ENCODE measurements at regions not wholly inside any gene's neighbourhood (a gene's known extent, or its start where the extent isn't known, plus 50 kb on each side); places are given as distances from the start of the nearest gene placed in this dataset.

- DNase-seq (ENCODE audit: low read depth in 2 of 2): no peak
Measured at GRCh38 chr2:196315388-196316049, 144.1 kb upstream of the STK17B start.

DNA sequence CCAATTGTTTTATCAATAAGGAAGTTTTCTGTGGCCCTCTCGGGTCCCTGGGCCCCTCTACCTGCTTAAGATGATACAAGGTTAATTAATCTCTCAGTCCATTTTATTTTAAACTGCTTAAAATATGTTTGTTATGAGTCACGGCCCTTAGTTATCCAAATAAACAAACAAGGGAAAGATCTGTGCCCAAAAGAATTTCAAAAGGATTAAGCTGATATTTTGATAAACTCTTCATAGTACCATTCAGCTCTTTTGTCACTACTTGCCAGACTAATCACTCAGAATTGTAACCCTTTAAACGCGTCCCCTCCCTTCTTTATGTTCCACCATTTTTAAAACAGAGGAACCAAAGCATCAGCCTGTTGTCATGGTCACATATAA, 144.7 kb upstream of the STK17B start:
- no peak for DNase-seq (ENCODE audit: low read depth in 2 of 2)

GRCh38 chr2:196318517-196319377, 147.4 kb upstream of the STK17B start:
- no peak for DNase-seq (ENCODE audit: low read depth in 2 of 2)

- DNase-seq (ENCODE audit: low read depth in 2 of 2): no peak
Measured at GRCh38 chr2:196322973-196323810, 151.8 kb upstream of the STK17B start.

DNA sequence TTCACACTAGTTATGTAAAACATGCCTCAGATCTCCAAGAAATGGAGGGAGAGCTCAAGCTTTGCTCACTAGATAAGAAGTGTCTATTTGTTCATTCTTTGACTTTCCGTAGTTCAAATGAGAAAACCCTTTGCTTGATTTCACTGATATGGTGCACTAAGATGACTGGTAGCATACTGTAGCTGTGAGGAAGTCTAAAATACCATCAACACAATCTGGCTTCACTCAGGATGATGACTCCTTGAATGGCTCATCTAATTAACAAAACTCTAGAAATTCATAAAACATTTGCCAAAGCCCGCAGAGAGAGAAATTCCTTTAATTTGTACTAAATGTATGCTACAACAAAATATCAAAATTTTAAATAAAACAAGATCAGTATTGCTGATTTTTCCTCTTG, 152.8 kb upstream of the STK17B start:
- no peak for DNase-seq (ENCODE audit: low read depth in 2 of 2)

GRCh38 chr2:196328088-196328680, 156.8 kb upstream of the STK17B start:
- DNase-seq (ENCODE audit: low read depth in 2 of 2): no peak

DNA sequence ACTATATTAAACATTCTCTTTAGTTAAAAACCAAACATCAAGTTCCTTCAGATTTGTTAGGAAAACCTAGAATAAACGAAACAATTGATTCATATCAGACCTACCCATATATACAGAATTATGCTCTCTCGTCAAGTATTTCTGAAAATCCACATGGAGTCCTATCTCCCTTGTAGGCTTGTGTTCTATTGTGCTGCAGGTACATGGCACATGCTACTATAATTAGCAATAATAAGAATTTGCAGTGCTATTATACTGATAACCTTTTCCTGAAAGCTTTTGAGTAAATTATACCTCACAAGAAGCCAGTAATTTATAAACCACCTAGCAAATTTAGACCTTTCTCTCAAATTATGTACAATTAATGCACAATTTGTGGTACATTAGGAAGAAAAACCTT, 158.6 kb upstream of the STK17B start:
- DNase-seq (ENCODE audit: low read depth in 2 of 2): no peak

DNA sequence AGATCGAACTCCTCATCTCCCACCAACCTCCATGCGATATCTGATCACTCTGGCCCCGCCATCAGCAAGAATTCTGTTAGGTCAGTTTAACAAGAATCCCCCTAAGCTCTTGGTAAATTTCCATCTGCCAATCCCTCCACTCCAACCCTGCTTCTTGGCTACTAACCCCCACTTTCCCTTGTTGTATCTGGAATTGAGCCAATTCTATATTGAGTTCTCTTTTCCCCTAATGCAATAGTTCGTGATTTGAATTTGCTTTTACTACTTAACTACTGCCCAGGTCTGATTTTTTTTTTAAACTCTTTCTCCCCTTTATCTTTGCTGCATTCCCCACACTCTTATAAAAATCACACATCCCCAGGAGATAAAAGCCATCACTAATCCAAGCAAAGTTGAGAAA, 159.3 kb upstream of the STK17B start:
- DNase-seq (ENCODE audit: low read depth in 2 of 2): no peak

DNA sequence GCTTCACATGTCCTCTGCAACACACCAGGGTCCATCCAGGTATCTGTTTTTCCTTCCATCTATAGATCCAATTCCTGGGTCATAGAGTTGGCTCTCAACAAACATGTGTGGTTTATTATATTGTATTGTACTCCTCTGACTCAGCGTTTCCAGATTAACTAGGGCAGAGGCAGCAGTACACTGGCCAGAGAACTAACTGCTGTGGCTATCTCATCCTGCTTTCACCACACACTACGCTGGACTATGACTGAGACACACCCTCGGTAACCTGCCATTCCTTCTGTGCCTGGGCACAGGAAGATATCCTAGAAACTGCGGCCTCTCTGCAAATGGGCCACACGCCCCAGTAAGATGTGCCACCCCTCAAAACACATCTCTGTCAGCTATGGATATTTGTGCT, 159.8 kb upstream of the STK17B start:
- DNase-seq (ENCODE audit: low read depth in 2 of 2): no peak

DNA sequence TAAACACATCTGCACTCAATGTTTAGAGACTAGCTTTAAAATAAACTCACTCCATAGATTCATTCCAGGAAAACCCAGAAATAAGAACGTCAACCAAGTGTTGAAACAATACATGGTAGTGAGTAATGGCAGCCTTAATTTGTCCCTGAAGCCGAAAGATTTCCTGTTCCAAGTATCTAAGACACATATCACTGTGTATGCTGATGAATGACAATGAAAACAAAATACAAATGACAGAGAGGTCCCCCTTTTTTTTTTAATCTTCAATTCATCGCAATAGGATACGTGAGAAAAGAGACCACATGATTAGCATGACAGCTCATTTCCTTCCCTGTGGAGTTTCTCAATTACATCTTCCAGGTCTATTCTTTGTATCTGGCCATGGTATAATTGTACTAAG, 160.5 kb upstream of the STK17B start:
- no peak for DNase-seq (ENCODE audit: low read depth in 2 of 2)

- no peak for DNase-seq (ENCODE audit: low read depth in 2 of 2)
Measured at GRCh38 chr2:196333397-196333796, 162.0 kb upstream of the STK17B start.

- DNase-seq (ENCODE audit: low read depth in 2 of 2): no peak
Measured at GRCh38 chr2:196334710-196335109, 163.3 kb upstream of the STK17B start.

GRCh38 chr2:196335221-196335634, 163.8 kb upstream of the STK17B start:
- DNase-seq (ENCODE audit: low read depth in 2 of 2): no peak

DNA sequence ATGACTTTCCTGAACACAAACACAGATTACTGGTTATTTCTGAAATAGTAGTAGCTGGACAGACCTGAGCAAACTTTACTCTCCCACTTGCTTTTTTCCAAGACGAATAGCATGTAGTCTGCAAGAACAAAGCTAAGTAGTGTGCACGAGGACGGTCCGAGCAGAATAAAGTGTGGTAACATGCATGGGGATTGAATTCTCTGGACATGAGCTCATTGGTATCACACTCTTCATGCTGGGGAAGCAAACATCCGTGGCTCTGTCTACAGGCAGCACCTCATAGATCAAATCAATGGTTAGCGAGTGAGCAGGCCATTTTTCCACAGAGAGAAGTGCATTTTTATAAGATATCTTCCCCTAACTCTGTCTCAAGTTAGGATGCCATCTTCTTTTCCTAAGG, 164.8 kb upstream of the STK17B start:
- DNase-seq (ENCODE audit: low read depth in 2 of 2): no peak

- no peak for DNase-seq (ENCODE audit: low read depth in 2 of 2)
Measured at GRCh38 chr2:196336715-196337114, 165.3 kb upstream of the STK17B start.

- no peak for DNase-seq (ENCODE audit: low read depth in 2 of 2)
Measured at GRCh38 chr2:196337208-196337953, 166.0 kb upstream of the STK17B start.

DNA sequence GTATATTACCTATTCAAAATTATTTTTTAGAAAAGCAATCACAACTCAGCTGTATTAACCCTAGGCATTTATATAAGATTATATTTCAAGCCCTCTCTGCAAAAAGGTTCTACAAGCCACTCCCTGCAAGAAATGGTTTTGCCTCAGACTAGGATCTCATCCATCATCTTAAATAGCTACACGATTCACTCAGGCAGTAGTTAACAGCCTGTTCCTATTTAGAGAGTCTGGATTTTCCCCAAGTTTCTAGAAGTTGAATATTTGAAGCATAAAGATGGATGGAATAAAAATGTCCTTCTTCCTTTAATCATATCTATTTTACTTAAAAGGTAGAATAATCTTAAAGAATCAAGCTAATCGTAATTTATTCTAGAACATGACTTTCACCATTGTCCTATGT, 167.1 kb upstream of the STK17B start:
- no peak for DNase-seq (ENCODE audit: low read depth in 2 of 2)

GRCh38 chr2:196341277-196341841, 170.0 kb upstream of the STK17B start:
- DNase-seq (ENCODE audit: low read depth in 2 of 2): no peak

DNA sequence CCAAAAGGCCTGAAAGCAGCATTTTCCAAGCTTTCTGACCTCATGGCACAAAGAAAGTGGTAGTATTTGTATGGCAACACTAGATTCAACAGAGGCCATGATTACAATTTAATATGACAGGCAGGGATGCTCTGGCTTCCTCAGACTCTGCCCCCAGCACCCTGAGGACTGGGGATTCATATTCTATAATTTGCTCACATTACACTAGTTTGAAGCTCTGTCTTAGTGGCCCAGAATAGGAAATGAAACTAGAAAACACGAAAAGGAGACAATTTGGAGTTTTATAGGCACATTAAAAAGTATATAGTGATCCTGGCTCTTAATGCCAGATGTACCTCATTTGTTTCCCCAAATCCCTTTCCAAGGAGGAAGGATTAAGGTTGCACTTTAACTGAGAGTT, 173.0 kb upstream of the STK17B start:
- DNase-seq (ENCODE audit: low read depth in 2 of 2): no peak

DNA sequence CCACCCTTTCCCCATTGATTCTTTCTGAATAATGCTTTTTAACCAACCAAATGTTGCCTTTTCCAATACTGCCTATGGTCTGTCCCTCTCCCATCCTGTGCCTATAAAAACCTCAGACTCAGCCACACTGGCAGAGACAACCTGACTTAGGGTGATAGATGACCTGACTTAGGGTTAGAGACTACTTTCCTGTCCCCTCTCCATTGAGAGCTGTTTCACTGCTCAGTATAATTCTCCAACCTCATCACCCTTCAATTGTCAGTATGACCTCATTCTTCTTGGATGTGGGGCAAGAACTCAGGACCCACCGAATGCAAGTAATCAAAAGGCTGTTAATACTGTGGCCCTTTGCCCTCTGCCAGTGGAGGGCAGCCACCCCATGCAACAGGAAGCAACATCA, 182.3 kb upstream of the STK17B start:
- DNase-seq (ENCODE audit: low read depth in 2 of 2): no peak

GRCh38 chr2:196354186-196354585, 182.8 kb upstream of the STK17B start:
- no peak for DNase-seq (ENCODE audit: low read depth in 2 of 2)

Data from stimulated activated CD8-positive, alpha-beta memory T cell treated with anti-CD3 and anti-CD28 coated beads, Interleukin-15, amount 100 ng/mL, for 4 hours (primary cell).